MCF 10A (cell line): ENCODE measurements at regions not wholly inside any gene's neighbourhood (a gene's known extent, or its start where the extent isn't known, plus 50 kb on each side); places are given as distances from the start of the nearest gene placed in this dataset.

Source experiments
- BruUV-seq: library from RNA; stranded (reverse); fragments of 400-500 nt; replicated peaks from 2 replicates; lab custom pipeline; 2021; lab: Mats Ljungman, UMichigan
- CTCF ChIA-PET: fragments of 300-600 bp; sonication (Branson Sonifier 250); formaldehyde crosslinking; extraction: SDS; loops from one replicate; lab custom pipeline; 2021; ENCODE audit warnings: antibody characterized with exemption, inconsistent platforms; lab: Yijun Ruan, JAX
- POLR2A ChIA-PET: fragments of 300-600, 350-650 bp; sonication (Branson Sonifier 250); formaldehyde crosslinking; extraction: SDS; loops from one replicate; lab custom pipeline; 2020; ENCODE audit warnings: antibody characterized with exemption, inconsistent platforms; lab: Yijun Ruan, JAX
- DNase-seq: peaks from one replicate; pipeline ENCODE4 v3.0.0-alpha.2; 2018; ENCODE audit not compliant: unreplicated experiment
- H3K27ac Mint-ChIP-seq: one replicate; pipeline ENCODE4 v1.8.0; 2022; ENCODE audit warnings: mild to moderate bottlenecking, low read depth, mixed read lengths; ENCODE audit not compliant: unreplicated experiment
- H3K27me3 Mint-ChIP-seq: one replicate; pipeline ENCODE4 v1.8.0; 2022; ENCODE audit warnings: mixed read lengths; ENCODE audit not compliant: insufficient read depth, unreplicated experiment
- H3K36me3 Mint-ChIP-seq: one replicate; pipeline ENCODE4 v1.8.0; 2022; ENCODE audit warnings: mild to moderate bottlenecking, moderate library complexity, mixed read lengths; ENCODE audit not compliant: insufficient read depth, unreplicated experiment
- H3K4me1 Mint-ChIP-seq: one replicate; pipeline ENCODE4 v1.8.0; 2022; ENCODE audit warnings: mixed read lengths; ENCODE audit not compliant: insufficient read depth, unreplicated experiment
- H3K4me3 Mint-ChIP-seq: one replicate; pipeline ENCODE4 v1.8.0; 2022; ENCODE audit warnings: mild to moderate bottlenecking, moderate library complexity, mixed read lengths; ENCODE audit not compliant: unreplicated experiment
- H3K9me3 Mint-ChIP-seq: one replicate; pipeline ENCODE4 v1.8.0; 2022; ENCODE audit warnings: mixed read lengths; ENCODE audit not compliant: unreplicated experiment
- CTCF ChIP-seq: fragments of 200-600 bp; IDR thresholded peaks from one replicate; pipeline ENCODE4 v1.8.0; 2022; ENCODE audit warnings: antibody characterized with exemption, mild to moderate bottlenecking; ENCODE audit not compliant: unreplicated experiment
- intact Hi-C: fragments of 100-400 bp; cut with micrococcal nuclease; formaldehyde crosslinking; loops from 2 replicates; pipeline ENCODE4 v1.14.1; 2022

GRCh38 chr1:218069180-218069579 is 215.9 kb upstream of the RRP15 start:
- ChIA-PET POLR2A (no interaction called here), CTCF (interaction anchor here (0.7 kb wide), 1 partner anchor 977 kb away, joined by 3 read pairs; no protein-coding TSS in a partner anchor)
- intact Hi-C loops: no loop called here
- Mint-ChIP-seq H3K36me3 (no peaks in the 10 kb centered on the region), H3K27me3 (peaks cover 44% of the 10 kb centered on the region), H3K9me3 (no peaks in the 10 kb centered on the region), H3K27ac (no peak overlapping the region), H3K4me1 (no peaks in the 10 kb centered on the region), H3K4me3 (no peak overlapping the region)
- no peak for DNase-seq
- no TSS peak for BruUV-seq
- TF ChIP-seq CTCF: no peak

GRCh38 chr1:218073062-218073461 is 212.0 kb upstream of the RRP15 start:
- Mint-ChIP-seq H3K4me3 (no peak overlapping the region), H3K4me1 (no peaks in the 10 kb centered on the region), H3K27ac (no peak overlapping the region), H3K36me3 (no peaks in the 10 kb centered on the region), H3K27me3 (peaks cover 43% of the 10 kb centered on the region), H3K9me3 (no peaks in the 10 kb centered on the region)
- CTCF ChIA-PET: no interaction called here
- POLR2A ChIA-PET: no interaction called here
- intact Hi-C loops: no loop called here
- no TSS peak for BruUV-seq
- no peak for TF ChIP-seq CTCF
- no peak for DNase-seq

- no TSS peak for BruUV-seq
- CTCF ChIA-PET: interaction anchor here (0.6 to 0.7 kb wide), 3 partner anchors 9 to 131 kb away, joined by 3 to 4 read pairs (median 4); no protein-coding TSS in a partner anchor
- no peaks in the 10 kb centered on the region for H3K4me1 Mint-ChIP-seq
- DNase-seq: no peak
- no peak overlapping the region for H3K27ac Mint-ChIP-seq
- H3K4me3 Mint-ChIP-seq: no peak overlapping the region
- no peaks in the 10 kb centered on the region for H3K9me3 Mint-ChIP-seq
- no peak for TF ChIP-seq CTCF
- peaks cover 63% of the 10 kb centered on the region for H3K27me3 Mint-ChIP-seq
- intact Hi-C loops: no loop called here
- POLR2A ChIA-PET: interaction anchor here (1.0 kb wide), 1 partner anchor 13 kb away, joined by 3 read pairs; no protein-coding TSS in a partner anchor
- no peaks in the 10 kb centered on the region for H3K36me3 Mint-ChIP-seq
These were observed 206.2 kb upstream of the RRP15 start for GRCh38 chr1:218078916-218079315.

GRCh38 chr1:218079347-218079746 is 205.7 kb upstream of the RRP15 start:
- POLR2A ChIA-PET: no interaction called here
- no peak for DNase-seq
- intact Hi-C loops: no loop called here
- no peak for TF ChIP-seq CTCF
- Mint-ChIP-seq H3K27me3 (peaks cover 67% of the 10 kb centered on the region), H3K4me3 (no peak overlapping the region), H3K9me3 (no peaks in the 10 kb centered on the region), H3K4me1 (no peaks in the 10 kb centered on the region), H3K36me3 (no peaks in the 10 kb centered on the region), H3K27ac (no peak overlapping the region)
- no TSS peak for BruUV-seq
- CTCF ChIA-PET: interaction anchor here (0.6 to 0.7 kb wide), 3 partner anchors 10 to 131 kb away, joined by 3 to 4 read pairs (median 4); no protein-coding TSS in a partner anchor
